ENCODE measurements at regions not wholly inside any gene's neighbourhood (a gene's known extent, or its start where the extent isn't known, plus 50 kb on each side); places are given as distances from the start of the nearest gene placed in this dataset.

DNA sequence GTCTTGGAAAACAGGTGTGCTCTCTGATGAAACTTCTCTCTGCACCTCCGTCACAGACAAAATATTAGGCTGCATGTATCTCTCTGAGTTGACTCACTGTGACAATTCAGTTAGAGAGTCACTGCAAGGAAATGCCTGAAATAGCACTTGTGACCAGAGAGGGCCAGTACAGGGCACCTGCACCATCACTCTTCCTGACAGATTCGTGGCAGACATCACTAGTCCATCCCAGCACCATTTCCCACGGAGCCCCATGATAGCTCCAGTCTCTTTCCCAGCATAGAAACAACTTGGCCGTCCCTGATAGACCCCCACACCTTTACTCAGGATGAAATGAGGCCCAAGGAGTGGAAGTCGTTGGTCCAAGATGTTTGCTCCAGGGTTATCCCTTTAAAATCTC lies 73.3 kb upstream of the ISX start:
- no peak for DNase-seq (ENCODE audit: low spot score)

DNA sequence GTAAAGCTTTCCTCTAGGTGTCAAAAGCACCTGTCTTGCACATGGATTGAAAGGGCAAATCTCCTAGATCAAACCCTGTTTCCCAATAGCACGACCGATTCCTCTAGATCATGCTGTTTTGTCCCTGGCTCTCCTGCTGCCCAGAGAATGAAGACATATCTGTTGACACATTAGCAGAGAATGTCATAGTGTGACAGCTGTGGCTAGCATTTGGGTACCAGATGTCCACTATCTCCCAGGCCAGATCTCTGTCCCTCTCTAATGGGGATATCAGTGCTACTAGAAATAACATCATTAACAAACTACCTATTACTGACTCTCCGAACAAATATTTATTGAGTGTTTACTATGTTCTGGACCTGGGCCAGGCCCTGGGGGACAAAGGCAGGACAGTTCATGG lies 72.4 kb upstream of the ISX start:
- DNase-seq (ENCODE audit: low spot score), result peak; percentile 46

DNA sequence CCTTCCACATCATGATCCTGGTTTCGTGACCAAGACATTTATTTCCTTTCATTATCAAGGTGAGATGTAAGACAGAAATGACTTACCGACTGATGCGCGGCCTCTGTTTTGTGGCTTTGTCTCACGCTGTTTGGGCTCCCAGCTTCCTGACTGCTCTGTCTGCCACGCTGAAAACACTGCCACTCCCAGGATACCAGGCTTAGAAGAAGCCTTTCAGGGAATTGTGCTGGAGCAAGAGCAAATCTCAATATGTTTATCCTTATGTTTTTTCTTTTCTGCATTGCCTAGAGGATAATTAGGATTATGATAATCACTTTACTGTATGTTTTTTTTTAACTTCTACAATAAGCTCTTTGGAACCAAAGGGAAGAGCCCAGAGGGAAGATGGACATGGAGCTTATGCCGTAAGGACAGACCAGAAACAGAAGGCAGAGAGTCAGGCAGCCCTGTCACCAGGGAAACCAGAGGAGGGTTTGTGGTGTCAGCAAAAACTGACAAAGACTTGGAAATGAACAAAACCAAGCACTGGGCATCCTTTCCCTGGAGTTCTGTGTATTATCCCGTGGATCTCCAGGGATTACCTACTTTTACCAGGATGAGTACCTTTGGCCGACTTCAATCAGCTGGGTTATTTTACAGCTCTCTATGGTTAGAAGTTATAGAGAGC lies 68.2 kb upstream of the ISX start:
- DNase-seq (ENCODE audit: low spot score), result no peak

DNA sequence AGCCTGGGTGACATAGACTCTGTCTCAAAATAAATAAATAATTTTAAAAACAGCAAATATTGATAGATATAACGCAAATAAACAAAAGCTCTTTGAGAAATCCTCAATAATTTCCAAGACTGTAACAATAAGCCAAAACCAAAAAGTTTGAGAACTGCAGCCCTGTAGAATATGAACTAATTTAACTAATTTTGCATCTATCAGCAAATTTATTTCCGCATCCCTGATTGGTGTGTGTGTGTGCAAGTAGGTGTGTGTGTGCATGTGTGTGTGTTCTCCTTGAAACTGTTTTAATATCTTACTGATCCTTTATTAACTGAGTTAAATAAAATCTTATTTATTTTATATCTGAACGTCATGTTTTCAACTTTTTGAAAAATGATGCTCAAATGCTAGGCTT lies 67.0 kb upstream of the ISX start:
- DNase-seq (ENCODE audit: low spot score), result no peak

DNA sequence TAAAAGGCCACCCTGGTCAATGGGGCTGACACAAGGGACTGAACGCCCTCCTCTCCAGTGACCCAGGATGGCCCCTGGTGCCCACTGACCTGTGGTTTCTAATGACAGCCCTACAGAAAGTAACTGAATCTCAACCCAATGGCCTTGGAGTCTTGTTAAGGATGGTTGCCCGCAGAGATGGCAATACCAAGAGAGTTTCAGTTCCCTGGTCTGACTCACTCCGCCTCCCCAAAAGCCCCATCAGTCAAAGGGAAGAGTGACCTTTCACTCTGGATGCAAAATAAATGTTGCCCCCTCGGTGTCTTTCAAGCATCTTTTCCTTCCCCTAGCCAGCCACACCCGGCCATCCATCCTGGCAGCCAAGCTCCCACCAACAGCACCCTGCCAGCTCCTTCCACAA lies 57.7 kb upstream of the ISX start:
- DNase-seq (ENCODE audit: low spot score), result no peak

DNA sequence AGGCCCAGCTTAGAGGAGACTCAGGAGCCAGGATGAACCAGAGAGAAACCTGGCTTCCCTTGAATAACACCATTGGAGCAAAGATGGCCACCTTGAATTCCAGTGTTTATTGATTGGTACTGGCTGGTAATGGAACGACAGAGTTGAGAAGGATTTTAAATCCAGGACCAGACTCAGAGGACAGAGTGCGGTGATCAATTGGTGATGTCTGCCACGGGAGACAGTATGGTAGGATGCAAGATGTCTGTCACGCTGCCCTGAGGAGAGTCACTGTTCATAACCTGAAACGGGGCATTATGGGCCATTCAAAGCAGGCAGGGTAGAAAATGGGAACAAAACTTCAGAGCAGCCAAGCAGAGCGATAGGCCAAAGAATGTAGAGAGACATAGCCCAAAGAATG lies 55.4 kb upstream of the ISX start:
- no peak for DNase-seq (ENCODE audit: low spot score)

DNA sequence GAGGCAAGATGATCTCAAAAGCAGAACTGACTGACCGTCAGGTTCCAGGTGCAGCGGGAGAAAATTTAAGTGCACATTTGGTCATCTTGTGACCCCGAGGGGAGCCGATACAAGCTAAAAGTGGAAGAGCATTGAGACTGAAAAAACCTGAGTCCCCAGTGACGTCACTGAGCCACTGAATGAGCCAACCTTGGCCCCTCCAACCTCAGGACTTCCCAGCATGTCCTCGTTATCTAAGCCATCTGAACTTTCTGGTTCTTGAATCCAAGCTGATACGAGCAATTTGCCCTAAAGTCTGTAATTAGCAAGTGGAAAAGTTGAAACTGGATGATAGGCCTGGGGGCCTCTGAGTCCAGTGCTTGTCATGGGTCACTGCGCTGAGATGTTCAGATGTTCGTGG lies 51.1 kb upstream of the ISX start:
- DNase-seq (ENCODE audit: low spot score), result no peak
